GM13976 (cell line): ENCODE measurements at regions not wholly inside any gene's neighbourhood (a gene's known extent, or its start where the extent isn't known, plus 50 kb on each side); places are given as distances from the start of the nearest gene placed in this dataset.

Experiments used
- DNase-seq: peaks from one replicate; pipeline ENCODE4 v3.0.0; 2012; ENCODE audit warnings: low spot score
- CTCF ChIP-seq: IDR thresholded peaks from 2 replicates; pipeline ENCODE4 v1.5.1; 2012; ENCODE audit warnings: borderline replicate concordance, mild to moderate bottlenecking; ENCODE audit not compliant: insufficient read depth; ENCODE audit errors: extremely low read depth, missing control alignments, control extremely low read depth
- in situ Hi-C: fragments of 300-500 bp; cut with MboI; formaldehyde crosslinking; loops from one replicate; pipeline ENCODE4 v1.12.0; 2022; ENCODE audit warnings: low sequenced_read_pairs, mixed read lengths, inconsistent platforms; ENCODE audit not compliant: unreplicated experiment

GRCh38 chr7:20927976-20928375 is 141.3 kb upstream of the SP8 start:
- no peak for TF ChIP-seq CTCF
- in situ Hi-C loops: no loop called here
- no peak for DNase-seq

- in situ Hi-C loops: no loop called here
- TF ChIP-seq CTCF: no peak
- no peak for DNase-seq
These were observed 142.5 kb upstream of the SP8 start for GRCh38 chr7:20929199-20929598.

- no peak for DNase-seq
- TF ChIP-seq CTCF: no peak
- in situ Hi-C loops: no loop called here
These were observed 145.1 kb upstream of the SP8 start for GRCh38 chr7:20931739-20932138.

GRCh38 chr7:20932785-20933527 is 146.3 kb upstream of the SP8 start:
- no peak for DNase-seq
- in situ Hi-C loops: no loop called here
- TF ChIP-seq CTCF: no peak

GRCh38 chr7:20945451-20945850 is 158.8 kb upstream of the SP8 start:
- in situ Hi-C loops: no loop called here
- no peak for TF ChIP-seq CTCF
- DNase-seq: no peak

GRCh38 chr7:20952916-20953315 is 166.2 kb upstream of the SP8 start:
- in situ Hi-C loops: no loop called here
- TF ChIP-seq CTCF: no peak
- no peak for DNase-seq
